ENCODE measurements at regions not wholly inside any gene's neighbourhood (a gene's known extent, or its start where the extent isn't known, plus 50 kb on each side); places are given as distances from the start of the nearest gene placed in this dataset.

GRCh38 chr4:17232566-17233253, 279.2 kb downstream of the QDPR start:
- TF ChIP-seq EZH2phosphoT487 (IDR thresholded peaks at IDR 0.05; ENCODE audit: borderline replicate concordance, low read length) (no peak), CTCF (IDR thresholded peaks at IDR 0.05; ENCODE audit: low read depth, low read length, poor library complexity, severe bottlenecking) (no peak)

Measured in DOHH2 (cell line).